GM18526 (cell line): ENCODE measurements at regions not wholly inside any gene's neighbourhood (a gene's known extent, or its start where the extent isn't known, plus 50 kb on each side); places are given as distances from the start of the nearest gene placed in this dataset.

ENCODE experiments used
- POLR2A ChIP-seq: IDR thresholded peaks from 3 replicates; pipeline ENCODE4 v1.6.1; 2011; ENCODE audit not compliant: insufficient read length; ENCODE audit errors: extremely low read depth

GRCh38 chr10:31081937-31082840, 50.5 kb upstream of the ZNF438 start:
- TF ChIP-seq POLR2A = no peak

- no peak for TF ChIP-seq POLR2A
Observed at GRCh38 chr10:31083765-31084184, 52.1 kb upstream of the ZNF438 start.

- no peak for TF ChIP-seq POLR2A
Observed at GRCh38 chr10:31087011-31087410, 55.3 kb upstream of the ZNF438 start.

- no peak for TF ChIP-seq POLR2A
Observed at GRCh38 chr10:31087851-31088250, 56.2 kb upstream of the ZNF438 start.

- TF ChIP-seq POLR2A = no peak
Observed at GRCh38 chr10:31090894-31091607, 59.4 kb upstream of the ZNF438 start.

GRCh38 chr10:31095677-31096560, 64.3 kb upstream of the ZNF438 start:
- no peak for TF ChIP-seq POLR2A

GRCh38 chr10:31098046-31098445, 66.4 kb upstream of the ZNF438 start:
- no peak for TF ChIP-seq POLR2A

GRCh38 chr10:31099094-31099493, 67.4 kb upstream of the ZNF438 start:
- no peak for TF ChIP-seq POLR2A

GRCh38 chr10:31099664-31100063, 68.0 kb upstream of the ZNF438 start:
- TF ChIP-seq POLR2A = no peak

- TF ChIP-seq POLR2A = no peak
Observed at GRCh38 chr10:31100115-31100601, 68.5 kb upstream of the ZNF438 start.

GRCh38 chr10:31100662-31101061, 69.0 kb upstream of the ZNF438 start:
- no peak for TF ChIP-seq POLR2A

- no peak for TF ChIP-seq POLR2A
Observed at GRCh38 chr10:31101123-31101522, 69.5 kb upstream of the ZNF438 start.

- no peak for TF ChIP-seq POLR2A
Observed at GRCh38 chr10:31102421-31102820, 70.8 kb upstream of the ZNF438 start.

GRCh38 chr10:31103112-31103511, 71.4 kb upstream of the ZNF438 start:
- TF ChIP-seq POLR2A = no peak

GRCh38 chr10:31112961-31113360, 81.3 kb upstream of the ZNF438 start:
- TF ChIP-seq POLR2A = no peak
